NAMALWA (cell line): ENCODE measurements at regions not wholly inside any gene's neighbourhood (a gene's known extent, or its start where the extent isn't known, plus 50 kb on each side); places are given as distances from the start of the nearest gene placed in this dataset.

Source experiments
- DNase-seq: peaks from one replicate; pipeline ENCODE4 v3.0.0-alpha.2; 2015; ENCODE audit warnings: low spot score

- no peak for DNase-seq
Observed at GRCh38 chr17:74082886-74083285, 120.6 kb upstream of the RPL38 start.

GRCh38 chr17:74083321-74083720 is 120.2 kb upstream of the RPL38 start:
- DNase-seq, result no peak

- peak; percentile 46 for DNase-seq
Observed at GRCh38 chr17:74085434-74085833, 118.0 kb upstream of the RPL38 start.

GRCh38 chr17:74087002-74087585 is 116.4 kb upstream of the RPL38 start:
- no peak for DNase-seq

GRCh38 chr17:74088285-74088933 is 115.1 kb upstream of the RPL38 start:
- DNase-seq, result no peak

GRCh38 chr17:74088934-74089329 is 114.5 kb upstream of the RPL38 start:
- DNase-seq, result no peak

- DNase-seq, result no peak
Observed at GRCh38 chr17:74089380-74089779, 114.1 kb upstream of the RPL38 start.

GRCh38 chr17:74089869-74090464 is 113.5 kb upstream of the RPL38 start:
- DNase-seq, result peak; percentile 73

- no peak for DNase-seq
Observed at GRCh38 chr17:74094651-74095050, 108.8 kb upstream of the RPL38 start.

GRCh38 chr17:74096456-74096855 is 107.0 kb upstream of the RPL38 start:
- DNase-seq, result no peak

GRCh38 chr17:74097450-74098135 is 105.9 kb upstream of the RPL38 start:
- no peak for DNase-seq

- DNase-seq, result no peak
Observed at GRCh38 chr17:74098136-74099024, 105.1 kb upstream of the RPL38 start.

GRCh38 chr17:74099442-74100340 is 103.8 kb upstream of the RPL38 start:
- DNase-seq, result no peak

- no peak for DNase-seq
Observed at GRCh38 chr17:74104921-74105320, 98.6 kb upstream of the RPL38 start.

GRCh38 chr17:74107107-74107506 is 96.4 kb upstream of the RPL38 start:
- DNase-seq, result no peak

GRCh38 chr17:74108126-74108705 is 95.3 kb upstream of the RPL38 start:
- no peak for DNase-seq

- no peak for DNase-seq
Observed at GRCh38 chr17:74110467-74110866, 93.0 kb upstream of the RPL38 start.

- DNase-seq, result no peak
Observed at GRCh38 chr17:74113326-74113725, 90.2 kb upstream of the RPL38 start.

GRCh38 chr17:74113952-74114351 is 89.5 kb upstream of the RPL38 start:
- no peak for DNase-seq

GRCh38 chr17:74114881-74115470 is 88.5 kb upstream of the RPL38 start:
- DNase-seq, result no peak
